Nephron progenitor cell (in vitro differentiated cells): ENCODE measurements at regions not wholly inside any gene's neighbourhood (a gene's known extent, or its start where the extent isn't known, plus 50 kb on each side); places are given as distances from the start of the nearest gene placed in this dataset.

Experiments used
- DNase-seq: peaks from one replicate; pipeline ENCODE4 v3.0.0; 2021
- H3K27ac Mint-ChIP-seq: 2 replicates; pipeline ENCODE4 v1.8.0; 2021; ENCODE audit warnings: mild to moderate bottlenecking, moderate library complexity, mixed read lengths
- H3K27me3 Mint-ChIP-seq: 2 replicates; pipeline ENCODE4 v1.8.0; 2021; ENCODE audit warnings: mild to moderate bottlenecking, low read depth, mixed read lengths; ENCODE audit not compliant: poor library complexity
- H3K36me3 Mint-ChIP-seq: 2 replicates; pipeline ENCODE4 v1.8.0; 2021; ENCODE audit warnings: low read depth, mixed read lengths
- H3K4me1 Mint-ChIP-seq: 2 replicates; pipeline ENCODE4 v1.8.0; 2021; ENCODE audit warnings: mixed read lengths
- H3K4me3 Mint-ChIP-seq: 2 replicates; pipeline ENCODE4 v1.8.0; 2021; ENCODE audit warnings: mild to moderate bottlenecking, moderate library complexity, mixed read lengths
- H3K9me3 Mint-ChIP-seq: 2 replicates; pipeline ENCODE4 v1.8.0; 2021; ENCODE audit warnings: mild to moderate bottlenecking, moderate library complexity, mixed read lengths
- TF ChIP-seq, protein P1 (sequence below): fragments of 200-600 bp; sonication (generic); IDR thresholded peaks from 2 replicates; pipeline ENCODE4 v1.5.0; 2021; ENCODE audit warnings: antibody characterized with exemption

DNA sequence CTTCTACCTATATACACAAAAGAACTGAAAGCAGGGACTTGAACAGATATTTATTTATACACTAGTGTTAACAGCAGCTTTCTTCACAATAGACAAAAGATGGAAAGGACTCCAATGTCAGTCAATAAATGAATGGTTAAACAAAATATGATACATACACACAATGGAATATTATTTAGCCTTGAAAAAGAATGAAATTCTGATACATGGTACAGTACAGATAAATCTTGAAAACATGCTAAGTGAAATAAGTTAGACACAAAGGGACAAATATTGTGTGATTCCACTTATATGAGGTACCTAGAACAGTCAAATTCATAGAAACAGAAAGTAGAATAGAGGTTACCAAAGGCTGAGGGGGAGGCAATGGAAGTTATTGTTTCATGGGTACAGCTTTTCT, 79.8 kb upstream of the ADTRP start:
- Mint-ChIP-seq H3K27me3 (peaks cover 6% of the 10 kb centered on the region), H3K4me1 (peaks cover 19% of the 10 kb centered on the region), H3K27ac (no peak overlapping the region), H3K36me3 (no peaks in the 10 kb centered on the region), H3K9me3 (peaks cover under 1% of the 10 kb centered on the region), H3K4me3 (no peak overlapping the region)
- no peak for DNase-seq
- TF ChIP-seq, protein P1, sequence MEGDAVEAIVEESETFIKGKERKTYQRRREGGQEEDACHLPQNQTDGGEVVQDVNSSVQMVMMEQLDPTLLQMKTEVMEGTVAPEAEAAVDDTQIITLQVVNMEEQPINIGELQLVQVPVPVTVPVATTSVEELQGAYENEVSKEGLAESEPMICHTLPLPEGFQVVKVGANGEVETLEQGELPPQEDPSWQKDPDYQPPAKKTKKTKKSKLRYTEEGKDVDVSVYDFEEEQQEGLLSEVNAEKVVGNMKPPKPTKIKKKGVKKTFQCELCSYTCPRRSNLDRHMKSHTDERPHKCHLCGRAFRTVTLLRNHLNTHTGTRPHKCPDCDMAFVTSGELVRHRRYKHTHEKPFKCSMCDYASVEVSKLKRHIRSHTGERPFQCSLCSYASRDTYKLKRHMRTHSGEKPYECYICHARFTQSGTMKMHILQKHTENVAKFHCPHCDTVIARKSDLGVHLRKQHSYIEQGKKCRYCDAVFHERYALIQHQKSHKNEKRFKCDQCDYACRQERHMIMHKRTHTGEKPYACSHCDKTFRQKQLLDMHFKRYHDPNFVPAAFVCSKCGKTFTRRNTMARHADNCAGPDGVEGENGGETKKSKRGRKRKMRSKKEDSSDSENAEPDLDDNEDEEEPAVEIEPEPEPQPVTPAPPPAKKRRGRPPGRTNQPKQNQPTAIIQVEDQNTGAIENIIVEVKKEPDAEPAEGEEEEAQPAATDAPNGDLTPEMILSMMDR = no peak

DNA sequence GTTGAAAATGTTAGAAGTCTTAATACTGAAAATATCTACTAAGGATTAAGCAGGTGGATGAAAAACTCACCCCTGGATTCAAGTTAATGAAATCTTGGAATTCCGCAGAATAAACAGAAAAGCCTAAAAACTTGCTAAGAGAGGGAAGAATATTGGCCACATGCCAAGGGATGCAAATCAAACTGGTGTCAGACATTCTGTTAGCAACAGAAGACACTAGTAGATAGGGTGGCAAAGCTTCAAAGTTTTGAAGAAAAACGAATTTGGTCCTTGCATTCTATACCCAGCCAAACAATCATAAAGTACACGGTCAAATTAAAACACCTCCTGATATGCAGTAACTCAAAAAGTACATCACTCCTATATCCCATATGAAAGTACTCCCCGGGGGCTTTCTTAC, 77.1 kb upstream of the ADTRP start:
- Mint-ChIP-seq H3K9me3 (no peaks in the 10 kb centered on the region), H3K4me3 (no peak overlapping the region), H3K4me1 (peaks cover 41% of the 10 kb centered on the region), H3K36me3 (no peaks in the 10 kb centered on the region), H3K27ac (no peak overlapping the region), H3K27me3 (peaks cover 3% of the 10 kb centered on the region)
- no peak for DNase-seq
- TF ChIP-seq, protein P1 = no peak

DNA sequence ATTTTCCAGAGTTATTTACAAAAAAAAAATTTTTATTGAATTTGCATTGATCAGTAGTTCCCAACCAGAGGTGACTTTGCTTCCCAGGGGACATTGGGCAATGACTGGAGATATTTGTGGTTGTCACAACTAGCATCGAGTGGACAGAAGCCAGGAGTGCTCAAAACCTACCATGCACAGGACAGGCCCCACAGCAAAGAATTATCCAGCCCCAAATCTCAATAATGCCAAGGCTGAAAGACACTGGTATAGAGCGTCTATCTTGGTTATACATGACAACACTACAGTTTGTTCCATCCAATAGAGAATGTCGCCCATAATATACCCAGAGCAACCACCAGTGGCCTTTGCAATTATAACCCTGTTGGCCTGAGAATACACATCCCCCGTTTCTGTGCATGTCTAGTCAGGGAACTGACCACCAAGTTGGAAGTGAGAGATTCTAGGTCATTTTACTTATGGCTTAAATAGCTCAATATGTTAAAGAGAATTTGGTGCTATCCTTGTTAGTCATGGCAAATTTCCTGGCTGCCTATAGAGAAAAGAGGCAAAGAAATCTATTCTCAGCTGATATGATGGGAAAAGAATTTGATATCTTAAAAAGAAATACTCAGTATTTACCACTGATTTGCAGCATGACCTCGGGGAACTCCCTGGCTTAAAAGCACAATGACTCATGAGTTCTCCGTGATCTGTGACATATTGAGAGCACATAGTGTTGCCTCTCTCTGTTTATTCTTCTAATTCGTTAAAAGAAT, 76.0 kb upstream of the ADTRP start:
- TF ChIP-seq, protein P1 = no peak
- Mint-ChIP-seq H3K27me3 (peaks cover 3% of the 10 kb centered on the region), H3K36me3 (no peaks in the 10 kb centered on the region), H3K4me3 (no peak overlapping the region), H3K4me1 (peaks cover 41% of the 10 kb centered on the region), H3K27ac (no peak overlapping the region), H3K9me3 (no peaks in the 10 kb centered on the region)
- DNase-seq = no peak

DNA sequence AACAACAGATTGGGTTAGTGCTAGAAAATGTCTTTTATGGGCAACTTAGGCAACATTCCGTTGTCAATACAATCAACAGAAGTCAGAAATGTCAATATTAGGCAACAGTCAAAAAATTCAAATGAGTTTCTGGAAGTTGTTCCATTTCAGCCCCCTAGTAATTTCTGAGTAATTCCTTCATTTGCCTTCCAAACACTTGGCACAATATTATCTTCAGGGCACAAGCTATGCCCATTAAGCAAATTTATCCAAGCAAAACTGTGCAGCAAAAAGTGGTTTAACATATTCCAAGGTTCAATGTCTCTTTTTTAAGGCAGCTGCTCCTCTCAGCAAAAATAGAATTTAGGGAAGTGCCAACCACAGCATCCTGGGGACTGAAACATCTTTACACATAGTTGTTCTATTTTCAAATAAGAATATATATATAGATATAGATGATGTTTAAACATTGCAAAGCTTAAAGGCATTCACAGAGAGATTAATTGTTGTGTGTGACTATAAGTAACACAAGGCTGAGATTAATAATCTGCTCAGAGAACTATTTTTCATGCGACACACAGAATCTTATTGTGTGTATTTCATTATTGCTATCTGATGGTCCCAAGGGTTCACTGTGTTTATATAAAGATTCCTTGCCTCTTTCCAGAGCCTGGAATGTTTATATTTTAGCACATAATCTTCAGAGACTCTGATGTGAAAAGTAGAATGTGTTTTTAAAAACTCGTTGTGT, 75.2 kb upstream of the ADTRP start:
- Mint-ChIP-seq H3K36me3 (no peaks in the 10 kb centered on the region), H3K4me3 (no peak overlapping the region), H3K9me3 (no peaks in the 10 kb centered on the region), H3K27ac (no peak overlapping the region), H3K4me1 (peaks cover 41% of the 10 kb centered on the region), H3K27me3 (peaks cover 3% of the 10 kb centered on the region)
- TF ChIP-seq, protein P1 = no peak
- DNase-seq = no peak

DNA sequence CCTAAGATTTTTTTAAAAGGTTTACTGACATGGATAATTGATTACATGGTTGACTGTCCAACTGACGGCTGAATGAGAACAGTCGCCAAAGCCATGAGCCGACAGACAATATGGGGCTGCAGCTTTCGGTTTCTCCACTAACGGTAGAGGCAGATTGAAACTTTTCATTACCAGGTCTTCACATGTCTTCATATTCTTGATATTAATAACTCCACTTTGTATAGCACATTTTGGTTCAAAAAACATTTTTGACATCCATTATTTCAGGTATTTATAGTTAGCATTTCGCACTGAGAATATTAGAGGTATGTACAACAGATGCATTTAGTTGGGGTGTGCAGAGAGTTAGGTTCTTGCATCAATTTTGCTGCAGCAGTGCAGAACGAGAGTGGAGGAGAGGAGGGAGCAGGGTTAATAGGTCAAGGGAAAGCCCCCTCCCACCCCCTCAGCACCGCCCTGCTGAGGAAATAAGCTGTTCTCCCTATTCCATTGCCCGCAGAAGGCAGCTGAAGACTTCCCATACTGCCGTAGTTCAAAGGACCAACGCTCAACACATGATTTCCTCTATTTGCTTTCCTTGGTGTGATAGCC, 73.6 kb upstream of the ADTRP start:
- no peaks in the 10 kb centered on the region for H3K36me3 Mint-ChIP-seq
- H3K9me3 Mint-ChIP-seq = no peaks in the 10 kb centered on the region
- TF ChIP-seq, protein P1 = no peak
- peak overlapping the region; percentile 39 for H3K4me3 Mint-ChIP-seq
- H3K4me1 Mint-ChIP-seq = peaks cover 41% of the 10 kb centered on the region
- no peak overlapping the region for H3K27ac Mint-ChIP-seq
- DNase-seq = peak; percentile 13
- H3K27me3 Mint-ChIP-seq = peaks cover 3% of the 10 kb centered on the region
